DMS 273 treated with DMSO at 0.1 percent for 48 hours (cell line): ENCODE measurements at regions not wholly inside any gene's neighbourhood (a gene's known extent, or its start where the extent isn't known, plus 50 kb on each side); places are given as distances from the start of the nearest gene placed in this dataset.
"Not testable (repeated sequence)": the region's sequence is repeated elsewhere in the genome, so short reads cannot be mapped to it uniquely, and the experiment has no call there.

Experiments used
- DNase-seq: peaks from one replicate; lab custom pipeline; 2025; lab: John Stamatoyannopoulos, UW

DNA sequence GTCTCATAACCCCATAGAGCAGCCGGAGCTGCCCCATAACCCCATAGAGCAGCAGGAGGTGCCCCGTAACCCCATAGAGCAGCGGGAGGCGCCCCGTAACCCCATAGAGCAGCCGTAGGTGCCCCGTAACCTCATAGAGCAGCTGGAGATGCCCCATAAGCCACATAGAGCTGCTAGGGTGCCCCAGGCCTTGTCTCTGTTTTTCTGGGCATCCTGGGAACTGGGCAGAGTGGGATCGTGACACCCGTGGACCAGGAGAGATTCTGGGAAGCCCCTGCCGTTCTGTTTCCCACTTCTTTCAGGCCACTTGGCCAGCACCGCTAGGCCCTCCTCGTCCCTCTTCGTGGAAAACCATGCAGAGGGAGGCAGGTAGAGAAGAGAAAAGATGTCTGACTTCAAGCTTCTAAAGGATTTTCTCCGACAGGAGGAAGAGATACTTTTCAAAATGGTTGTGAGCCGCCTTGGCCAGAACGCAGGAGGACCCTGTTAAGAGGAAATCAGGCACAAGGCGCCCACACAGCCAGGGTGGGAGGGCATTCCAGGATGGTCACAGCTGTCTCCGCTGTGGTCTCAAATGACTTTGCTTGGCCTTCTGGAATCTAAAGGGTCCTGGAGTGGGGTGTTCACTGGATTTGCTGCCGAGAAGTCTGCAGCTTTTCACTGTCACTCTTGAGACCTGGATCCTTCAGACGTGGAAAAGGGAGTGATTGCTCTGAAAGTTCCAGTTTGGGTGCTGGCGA is 171.8 kb downstream of the NPIPB11 start:
- not testable (repeated sequence) for DNase-seq

DNA sequence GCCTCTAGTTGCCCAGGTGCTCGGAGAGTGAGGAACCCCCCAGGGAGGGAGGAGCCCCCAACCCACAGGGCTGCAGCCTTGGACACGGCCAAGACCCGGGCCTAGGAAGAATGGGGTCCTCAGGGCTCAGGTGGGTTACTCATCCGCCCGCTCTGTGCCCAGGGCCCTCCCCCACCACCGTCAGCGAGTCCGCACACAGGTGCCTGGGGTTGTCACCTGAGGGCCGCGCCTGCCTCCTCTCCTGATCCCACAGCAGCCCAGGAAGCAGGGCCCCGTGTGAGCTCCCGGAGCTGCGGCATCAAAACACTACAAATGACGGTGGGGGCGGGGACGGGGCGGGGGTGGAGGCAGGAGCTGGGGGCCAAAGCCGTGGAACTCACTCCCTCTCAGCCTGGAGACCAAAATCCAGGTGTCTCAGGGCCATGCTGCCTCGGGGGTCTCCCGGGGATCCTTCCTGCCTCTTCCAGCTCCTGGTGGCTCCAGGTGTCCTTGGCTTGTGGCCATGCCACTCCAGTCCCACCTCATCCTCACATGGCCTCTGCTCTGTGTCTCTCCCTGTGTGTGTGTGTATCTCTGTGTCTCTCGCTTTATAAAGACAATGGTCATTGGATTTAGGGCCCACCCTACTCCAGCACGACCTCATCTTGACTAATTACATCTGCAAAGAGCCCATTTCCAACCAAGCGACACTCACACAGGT is 172.7 kb downstream of the NPIPB11 start:
- not testable (repeated sequence) for DNase-seq

DNA sequence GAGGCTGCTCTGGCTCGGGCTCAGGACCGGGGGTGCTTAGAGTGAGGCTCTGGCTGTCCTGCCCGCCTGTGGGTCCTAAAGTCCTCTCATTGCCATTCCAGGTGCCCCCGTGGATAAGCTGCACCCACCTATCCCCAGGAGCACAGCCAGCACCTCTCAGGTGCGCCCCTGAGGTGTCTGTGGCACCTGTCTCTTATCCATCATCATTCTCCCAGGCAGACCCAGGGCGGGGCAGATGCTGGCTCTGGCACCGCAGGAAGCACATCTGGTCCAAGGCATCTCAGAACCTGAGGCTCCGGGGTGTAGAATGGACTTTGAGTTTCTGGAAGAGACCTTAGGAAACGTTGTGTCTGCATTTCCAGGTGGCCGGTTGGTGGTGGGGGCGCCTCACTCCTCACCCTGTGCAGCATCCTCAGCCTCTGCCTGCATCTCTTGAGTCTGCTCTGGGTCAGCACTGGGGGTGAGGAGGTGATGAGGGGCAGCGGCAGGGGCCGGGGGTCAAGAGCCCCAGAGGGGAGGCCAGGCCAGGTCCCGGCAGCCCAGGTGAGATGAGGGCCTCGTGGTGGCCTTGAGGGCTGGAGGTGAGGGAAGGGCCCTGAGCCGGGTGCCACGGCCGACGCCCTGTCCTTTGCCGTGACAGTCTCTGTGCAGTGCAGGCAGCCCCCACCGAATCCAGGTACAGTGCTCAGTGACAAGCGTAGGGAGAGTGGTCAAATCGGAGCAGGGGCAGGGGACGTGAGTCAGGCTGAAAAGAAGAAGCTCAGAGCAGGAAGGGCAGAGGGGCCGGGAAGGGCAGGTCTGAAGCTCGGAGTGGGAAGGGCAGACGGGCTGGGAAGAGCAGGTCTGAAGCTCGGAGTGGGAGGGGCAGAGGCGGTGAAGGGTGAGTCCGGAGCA is 173.5 kb downstream of the NPIPB11 start:
- no peak for DNase-seq

DNA sequence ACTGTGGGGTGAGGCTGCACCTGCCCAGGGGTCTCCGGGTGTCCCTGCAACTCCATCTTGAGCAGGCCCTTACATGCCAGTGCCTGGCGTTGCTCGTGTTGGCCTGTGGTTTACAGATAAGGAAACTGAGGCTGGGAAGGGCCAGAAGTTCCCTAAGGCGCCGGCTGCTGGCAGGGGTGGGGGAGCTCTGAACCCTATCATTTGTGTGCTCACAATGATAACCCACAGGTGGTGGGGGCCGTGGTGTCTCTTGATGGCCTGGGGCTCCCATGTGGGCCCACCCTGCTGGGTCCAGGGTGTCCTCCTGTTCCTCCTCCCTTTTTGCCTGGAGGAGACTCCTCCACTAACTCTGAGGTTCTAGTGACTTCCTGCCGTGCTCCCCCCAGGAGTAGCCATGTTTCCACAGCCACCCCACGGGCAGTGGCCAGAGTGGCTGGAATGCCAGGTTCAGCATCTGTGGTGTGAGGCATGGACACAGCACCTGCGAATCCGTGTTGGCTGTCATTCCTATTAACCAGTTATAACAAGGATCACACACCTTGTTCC is 174.3 kb downstream of the NPIPB11 start:
- DNase-seq: not testable (repeated sequence)

DNA sequence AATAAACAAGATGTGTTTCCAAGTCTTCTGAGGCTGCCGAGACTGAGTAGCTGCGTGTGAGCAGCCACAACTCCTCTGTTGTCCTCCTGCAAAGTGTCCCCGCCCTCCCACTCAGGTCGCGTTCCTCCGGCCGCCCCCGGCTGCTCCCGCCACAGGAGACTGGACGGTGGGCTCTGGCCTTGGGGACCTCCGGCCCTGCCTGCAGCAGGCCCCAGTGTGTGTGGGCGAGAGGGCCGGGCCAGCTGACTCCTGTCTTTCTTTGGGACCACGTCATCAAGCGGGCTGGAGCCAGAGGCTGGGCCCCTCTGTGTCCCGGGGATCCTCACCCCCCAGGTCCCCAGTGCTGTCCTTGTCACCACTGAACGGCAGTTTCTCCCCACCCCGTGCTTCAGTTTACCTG is 175.3 kb downstream of the NPIPB11 start:
- no peak for DNase-seq

DNA sequence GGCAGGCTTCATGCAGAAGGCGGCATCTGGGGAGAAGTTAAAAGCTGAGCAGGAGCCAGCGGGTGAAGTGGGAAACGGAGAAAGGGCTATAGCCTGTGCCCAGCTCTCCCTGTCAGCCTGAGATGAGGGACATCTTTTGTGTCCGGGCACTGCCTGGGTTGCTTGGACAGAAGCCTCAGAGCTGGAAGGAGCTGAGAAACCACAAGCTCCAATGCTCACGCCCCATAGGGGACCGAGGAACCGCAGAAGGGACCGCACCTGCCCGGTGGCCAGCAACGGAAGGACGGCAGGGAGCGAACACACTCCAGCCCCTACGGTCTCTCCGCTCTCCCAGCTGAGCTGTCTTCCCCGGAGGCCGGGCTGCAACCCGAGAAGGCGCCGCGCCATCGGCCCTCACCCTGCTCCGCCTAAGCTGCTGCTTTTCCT is 175.8 kb downstream of the NPIPB11 start:
- no peak for DNase-seq

DNA sequence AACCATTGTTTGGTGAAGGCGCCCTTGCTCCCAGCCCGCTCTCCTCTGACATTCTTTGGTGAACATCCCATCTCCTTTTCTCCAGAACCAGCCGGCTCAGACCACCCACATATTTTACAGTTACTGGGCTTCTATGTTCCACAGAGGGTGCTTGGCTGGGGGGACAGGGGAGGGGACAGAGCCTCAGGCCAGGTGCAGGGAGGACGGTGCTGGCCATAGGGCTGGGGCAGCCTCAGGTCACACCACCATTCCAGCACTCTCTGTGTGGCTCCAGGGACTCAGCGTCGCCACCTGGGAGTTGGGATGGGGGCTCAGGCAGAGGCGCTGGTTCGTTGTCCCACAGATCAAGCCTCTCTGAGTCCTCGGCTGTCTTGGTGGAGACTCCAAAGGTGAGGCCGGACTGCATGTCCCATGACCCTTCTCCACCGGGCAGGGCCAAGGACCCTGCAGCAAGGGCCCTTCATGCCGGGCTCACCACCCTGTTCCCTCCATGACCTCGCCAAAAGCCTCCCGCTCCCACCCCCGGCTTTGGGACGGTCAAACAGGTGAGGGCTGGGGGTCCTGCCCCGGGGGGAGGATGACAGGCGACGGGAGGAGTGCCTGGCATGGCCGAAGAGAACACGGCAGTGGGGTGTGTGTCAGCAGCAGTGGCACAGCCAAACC is 176.4 kb downstream of the NPIPB11 start:
- not testable (repeated sequence) for DNase-seq

DNA sequence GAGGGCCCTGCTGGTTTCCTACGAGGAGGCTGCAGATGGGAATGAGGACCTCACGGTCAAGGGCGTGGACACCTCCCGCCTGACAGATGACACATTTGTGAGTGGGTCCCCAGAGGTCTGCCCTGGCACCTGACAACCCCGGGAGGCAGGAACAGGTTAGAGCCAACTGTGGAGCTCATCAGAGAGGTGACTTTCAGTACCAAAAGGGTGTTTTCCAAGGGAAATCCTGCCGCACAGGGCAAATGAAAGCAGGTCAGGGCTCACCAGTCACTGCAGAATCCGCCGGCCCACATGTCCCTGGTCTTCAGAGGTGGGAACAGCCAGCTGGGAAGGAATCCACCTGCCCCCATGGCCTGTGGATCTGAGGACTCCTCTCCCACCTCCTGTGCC is 176.9 kb downstream of the NPIPB11 start:
- DNase-seq: not testable (repeated sequence)

DNA sequence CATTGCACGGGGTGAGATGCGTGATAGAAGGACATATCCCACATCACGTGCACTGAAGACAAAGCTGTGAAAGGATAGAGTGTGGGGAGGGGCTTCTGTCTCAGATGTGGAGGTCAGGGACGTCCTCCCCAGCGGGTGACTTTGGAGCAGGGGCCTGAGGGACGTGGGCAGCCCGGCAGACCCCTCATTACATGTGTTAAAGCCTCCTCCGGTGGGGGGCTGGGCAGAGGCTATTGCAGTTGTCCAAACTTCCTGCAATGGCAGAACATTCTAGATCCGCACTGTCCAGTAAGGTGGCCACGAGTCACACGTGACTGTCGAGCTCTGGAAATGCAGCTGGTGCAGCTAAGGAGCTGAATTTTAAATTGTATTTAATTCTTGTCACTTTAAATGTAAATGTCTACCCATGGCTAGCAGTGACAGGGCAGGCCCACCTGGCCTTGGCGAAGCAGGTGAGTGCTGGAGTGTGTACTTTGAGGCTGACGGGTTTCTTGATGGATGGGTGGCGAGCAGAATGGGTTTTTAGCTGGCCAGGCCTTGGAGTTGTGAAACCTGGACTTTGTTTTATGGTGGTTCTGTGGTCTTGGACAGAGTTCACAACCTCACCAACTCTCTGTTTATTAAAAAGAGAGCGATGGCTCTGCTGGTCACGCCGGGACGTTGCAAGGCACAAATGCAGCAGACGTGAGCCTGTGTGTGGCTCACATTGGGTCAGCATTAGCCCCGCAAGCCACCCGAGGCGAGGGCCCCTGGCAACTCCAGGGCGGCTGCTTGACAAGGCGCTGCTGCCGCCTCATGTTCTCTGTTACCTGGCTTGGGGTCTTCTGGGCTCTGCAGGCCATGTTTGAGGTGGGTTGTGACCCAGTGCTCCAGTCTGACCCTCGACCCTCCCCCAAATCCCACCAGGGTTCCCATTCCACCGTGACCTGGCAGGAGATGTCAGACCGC is 177.6 kb downstream of the NPIPB11 start:
- not testable (repeated sequence) for DNase-seq

DNA sequence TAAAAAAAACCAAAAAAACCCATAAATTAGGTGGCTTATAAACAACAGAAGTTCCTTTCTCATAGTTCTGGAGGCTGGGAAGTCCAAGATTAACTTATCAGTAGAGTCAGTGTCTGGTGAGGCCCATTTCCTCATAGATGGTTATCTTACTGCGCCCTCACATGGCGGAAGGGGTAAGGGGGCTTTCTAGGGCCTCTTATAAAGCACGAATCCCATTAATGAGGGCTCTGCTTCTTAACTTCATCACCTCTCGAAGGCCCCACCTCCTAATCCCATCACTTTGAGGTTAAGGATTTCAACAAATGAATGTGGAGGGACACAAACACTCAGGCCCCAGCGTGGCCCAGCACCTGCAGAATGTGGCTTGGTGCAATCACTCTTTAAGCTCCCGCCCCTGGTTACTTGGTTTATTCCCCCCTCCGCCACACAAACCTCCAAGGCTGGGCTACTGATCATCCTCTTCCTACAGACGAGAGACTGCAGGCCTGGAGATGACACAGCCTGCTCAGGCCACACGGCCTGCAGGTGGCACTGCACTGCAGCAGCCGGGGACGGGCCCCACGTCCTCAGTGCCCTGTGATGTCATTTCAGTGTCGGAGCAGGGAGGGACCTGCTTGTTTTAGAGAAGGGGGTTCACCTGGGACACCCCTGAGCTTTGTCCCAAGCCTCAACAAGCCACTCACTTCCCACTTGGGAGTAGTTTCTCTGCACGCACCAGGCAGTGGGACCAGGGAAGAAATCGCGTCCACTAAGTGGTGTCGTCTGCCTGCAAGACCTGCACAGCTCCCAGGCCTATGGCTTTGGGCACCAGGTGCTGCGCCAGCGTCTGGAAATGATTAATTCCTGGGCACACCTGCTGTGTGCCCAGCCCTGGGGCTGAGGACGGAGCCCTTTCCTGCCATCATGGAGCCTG is 178.5 kb downstream of the NPIPB11 start:
- not testable (repeated sequence) for DNase-seq

DNA sequence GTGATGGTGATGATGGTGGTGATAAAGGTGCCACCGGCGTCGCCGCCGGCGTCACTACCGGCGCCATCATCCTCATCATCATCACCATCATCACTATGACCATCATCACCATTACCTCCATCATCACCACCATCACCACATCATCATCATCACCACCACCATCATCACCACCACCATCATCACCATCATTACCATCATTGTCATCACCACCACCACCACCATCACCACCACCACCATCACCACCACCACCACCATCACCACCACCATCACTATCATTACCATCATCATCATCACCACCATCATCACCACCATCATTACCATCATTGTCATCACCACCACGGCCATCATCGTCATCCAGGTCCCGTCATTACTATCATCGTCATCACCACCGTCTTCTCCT is 179.7 kb downstream of the NPIPB11 start:
- no peak for DNase-seq

DNA sequence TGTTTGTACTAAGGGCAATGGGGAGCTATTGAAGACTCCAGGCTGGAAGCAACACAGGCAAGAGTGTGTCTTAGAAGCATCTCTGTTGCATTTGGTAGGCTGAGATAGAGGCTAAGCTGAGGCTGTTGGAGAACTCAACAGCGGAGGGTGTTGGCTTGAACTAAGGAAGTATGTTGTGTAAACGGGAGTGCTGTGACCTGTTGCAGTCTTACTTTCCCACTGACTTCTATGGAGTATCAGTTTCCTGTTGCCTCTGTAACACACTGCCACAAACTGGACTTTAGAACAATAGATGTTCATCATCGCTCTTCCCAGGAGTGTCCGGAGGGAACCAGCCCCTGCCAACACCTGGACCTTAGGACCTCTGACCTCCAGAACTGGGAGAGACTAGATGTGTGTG is 181.8 kb downstream of the NPIPB11 start:
- not testable (repeated sequence) for DNase-seq

DNA sequence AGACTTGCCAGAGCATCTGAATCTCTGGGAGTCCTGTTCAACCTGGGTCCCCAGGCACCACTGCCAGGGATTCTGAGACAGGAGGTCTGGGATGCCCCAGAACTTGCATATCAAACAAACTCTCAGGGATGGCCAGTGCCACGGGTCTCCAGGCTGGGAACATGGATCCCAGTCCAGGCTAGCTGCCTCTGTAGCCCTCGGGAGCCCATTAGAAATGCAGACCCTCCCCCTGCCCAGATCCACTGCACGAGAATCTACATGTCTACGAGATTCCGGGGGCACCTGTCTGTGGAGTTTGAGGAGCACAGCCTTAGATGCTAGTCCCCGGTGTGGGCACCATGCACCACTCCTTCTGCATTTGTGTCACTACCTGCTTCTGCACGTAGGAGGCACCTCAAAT is 183.9 kb downstream of the NPIPB11 start:
- not testable (repeated sequence) for DNase-seq

DNA sequence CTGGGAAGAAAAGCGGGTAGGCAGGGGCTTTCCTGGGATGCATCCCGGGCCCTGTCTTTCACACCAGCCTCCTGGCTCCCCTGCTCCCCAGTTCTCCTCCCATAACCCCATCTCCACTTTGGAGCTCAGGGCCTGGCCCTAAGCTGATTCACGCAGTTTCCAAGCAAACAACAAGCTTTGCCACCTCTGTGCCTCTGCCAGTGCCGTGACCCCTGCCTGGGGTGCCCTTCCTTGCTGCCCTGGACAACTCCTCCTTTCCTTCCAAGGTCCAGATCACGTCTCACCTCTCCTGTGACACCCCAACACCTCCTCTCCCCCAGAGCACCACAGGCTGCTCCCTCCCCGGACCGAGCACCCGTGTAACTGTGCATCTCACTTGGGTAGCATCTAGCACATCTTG is 184.5 kb downstream of the NPIPB11 start:
- not testable (repeated sequence) for DNase-seq

DNA sequence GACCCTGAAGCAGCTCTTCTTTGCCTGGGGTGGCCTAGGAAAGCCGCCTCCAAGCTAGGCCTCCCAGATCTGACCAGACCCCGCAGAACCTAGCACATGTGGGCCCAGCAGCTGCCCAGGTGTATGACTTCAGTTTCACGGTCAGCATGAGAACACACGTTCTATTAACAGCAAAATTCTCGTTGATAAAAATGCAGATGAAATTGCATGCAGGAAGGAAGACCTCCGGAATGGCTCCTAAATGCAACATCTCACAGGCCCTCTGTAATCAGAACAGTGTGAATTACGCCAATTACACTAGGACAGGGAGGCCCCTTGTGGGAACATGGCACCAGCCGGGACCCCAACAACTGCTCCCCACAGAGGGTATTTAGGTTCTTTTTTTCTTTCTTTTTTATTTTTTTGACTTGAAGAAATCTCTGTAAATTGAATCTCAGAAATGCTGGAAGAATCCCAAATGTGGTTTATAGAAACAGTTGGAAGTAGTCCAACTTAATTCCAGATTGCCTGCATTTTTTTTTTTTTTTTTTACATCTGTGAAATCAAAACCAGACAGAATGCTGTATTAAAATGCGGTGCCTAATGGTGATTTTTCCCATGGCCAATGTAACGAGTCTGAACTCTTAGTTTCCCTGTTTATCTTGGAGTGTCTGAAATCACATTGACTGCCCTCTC is 185.1 kb downstream of the NPIPB11 start:
- not testable (repeated sequence) for DNase-seq

DNA sequence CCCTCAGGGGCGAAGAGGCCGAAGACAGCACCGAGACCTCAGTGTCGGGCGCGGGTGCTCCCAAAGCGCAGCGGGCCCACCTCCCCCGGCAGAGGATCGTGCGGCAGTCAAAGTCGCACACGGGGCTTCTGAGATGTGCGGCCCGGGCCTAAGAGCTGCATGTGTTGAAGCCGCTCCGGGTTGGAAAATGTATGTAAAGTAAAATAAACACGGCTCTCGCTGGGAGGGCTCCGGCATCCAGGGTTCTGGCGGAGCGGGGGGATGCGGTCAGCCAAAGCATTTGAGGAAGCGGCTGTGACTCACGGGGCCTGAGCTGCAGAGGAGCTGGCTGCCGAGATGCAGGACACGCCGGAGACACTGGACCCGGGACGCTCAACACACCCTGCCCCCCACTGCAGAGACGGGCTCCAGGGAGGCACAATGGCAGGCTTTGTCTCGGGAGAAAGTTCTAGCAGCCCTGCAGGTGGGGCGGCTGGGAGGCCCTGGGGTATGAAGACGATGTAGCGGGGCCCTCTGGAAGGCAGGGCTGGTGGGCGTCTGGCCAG is 185.8 kb downstream of the NPIPB11 start:
- DNase-seq: not testable (repeated sequence)

DNA sequence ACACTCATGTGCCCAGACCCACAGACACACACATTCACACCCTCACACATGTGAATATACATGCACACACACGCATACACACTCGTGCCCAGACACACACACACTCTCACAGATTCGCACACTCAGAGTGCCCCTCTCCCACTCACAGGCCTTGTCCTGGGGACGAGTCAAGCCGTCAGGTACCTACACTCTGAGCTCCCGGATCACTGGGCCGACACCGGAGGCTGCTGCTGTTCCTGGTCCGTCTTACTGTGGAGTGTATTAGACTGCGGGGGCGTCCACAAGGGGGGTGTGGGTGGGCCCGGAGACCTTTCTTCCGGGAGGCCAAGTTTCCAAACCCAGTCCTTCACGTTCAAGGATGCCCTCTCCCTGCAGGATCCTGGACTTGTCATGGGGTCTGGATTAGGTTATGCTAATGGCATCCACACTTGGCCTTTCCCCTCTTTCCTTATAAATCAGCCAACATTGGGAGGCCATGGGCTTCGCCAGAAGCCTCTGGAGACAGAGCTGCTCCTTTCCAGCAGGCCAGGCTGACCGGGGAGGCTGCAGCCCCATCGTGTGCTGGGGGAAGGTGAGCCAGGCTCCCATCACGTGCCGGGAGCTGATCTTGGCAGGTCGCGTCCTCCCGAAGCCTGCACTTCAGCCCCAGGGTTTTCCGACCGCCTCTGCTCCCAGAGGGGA is 186.4 kb downstream of the NPIPB11 start:
- DNase-seq: not testable (repeated sequence)

DNA sequence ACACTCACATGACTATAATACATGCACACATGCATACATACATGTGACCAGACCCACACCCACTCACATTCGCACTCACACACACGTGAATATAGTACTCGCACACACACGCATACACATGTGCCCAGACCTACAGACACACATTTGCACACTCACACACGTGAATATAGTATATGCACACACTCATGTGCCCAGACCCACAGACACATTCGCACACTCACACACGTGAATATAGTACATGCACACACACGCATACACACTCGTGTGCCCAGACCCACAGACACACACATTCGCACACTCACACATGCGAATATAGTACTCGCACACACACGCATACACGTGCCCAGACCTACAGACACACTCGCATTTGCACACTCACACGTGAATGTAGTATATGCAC is 186.9 kb downstream of the NPIPB11 start:
- not testable (repeated sequence) for DNase-seq
